Transverse colon (tissue), 4 donors: ENCODE measurements at regions not wholly inside any gene's neighbourhood (a gene's known extent, or its start where the extent isn't known, plus 50 kb on each side); places are given as distances from the start of the nearest gene placed in this dataset.

Experiments
- DNase-seq: peaks from one replicate; pipeline ENCODE4 v3.0.0-alpha.2; 2019
- H3K27ac ChIP-seq, 4 donors: fragments of 200-600 bp; sonication (generic); 2 replicates each; pipeline ENCODE4 v1.5.1; 2016 to 2018; ENCODE audit warnings: inconsistent platforms in 4 of 4
- H3K27me3 ChIP-seq: fragments of 200-600 bp; sonication (generic); 2 replicates; pipeline ENCODE4 v1.5.1; 2017; ENCODE audit warnings: inconsistent platforms
- H3K36me3 ChIP-seq, 4 donors: fragments of 200-600 bp; sonication (generic); 2 replicates each; pipeline ENCODE4 v1.5.1; 2017 to 2019; ENCODE audit warnings: inconsistent platforms in 4 of 4
- H3K4me1 ChIP-seq, 4 donors: fragments of 200-600 bp; sonication (generic); 2 replicates each; pipeline ENCODE4 v1.5.1; 2017 to 2020; ENCODE audit warnings: inconsistent platforms in 4 of 4
- H3K4me3 ChIP-seq, 4 donors: fragments of 200-600 bp; sonication (generic); 1 replicate in 1 of 4; 2 replicates in 3 of 4; pipeline versions ENCODE4 v1.5.1 to v1.6.1; 2017 to 2019; ENCODE audit warnings: inconsistent platforms in 4 of 4
- H3K9me3 ChIP-seq, 2 donors: fragments of 200-600 bp; sonication (generic); 2 replicates each; pipeline ENCODE4 v1.5.1; 2017 to 2019; ENCODE audit warnings: inconsistent platforms in 2 of 2
- EP300 ChIP-seq: sonication (generic); formaldehyde crosslinking; IDR thresholded peaks from one replicate; pipeline ENCODE4 v1.6.1; 2017; ENCODE audit warnings: antibody characterized with exemption, low read depth
- POLR2A ChIP-seq: fragments of 450-650 bp; IDR thresholded peaks from one replicate; pipeline ENCODE4 v1.6.1; 2016; ENCODE audit warnings: antibody characterized with exemption, mild to moderate bottlenecking, moderate library complexity
- POLR2AphosphoS5 ChIP-seq, 3 donors: sonication (generic); formaldehyde crosslinking; IDR thresholded peaks; one replicate each; pipeline ENCODE4 v1.6.1; 2016; ENCODE audit warnings: antibody characterized with exemption in 3 of 3
- WGBS, 2 donors: methylation state at CpG; one replicate each; pipeline ENCODE4 v1.1.5; 2018; ENCODE audit warnings: low coverage in 1 of 2; 5-methylcytosine and 5-hydroxymethylcytosine counted together
- in situ Hi-C, 4 donors: fragments of 200-750 bp; cut with MboI; loops; one replicate each; pipeline versions ENCODE4 v1.15.0 to v1.15.1; 2017; ENCODE audit warnings: low sequenced_read_pairs in 3 of 4, low pct_ligation_motif_present in 1 of 4, low pct_unique_long_range_greater_than_20kb in 1 of 4
- intact Hi-C: fragments of 100-400 bp; cut with DNase I; formaldehyde crosslinking; loops from one replicate; pipeline ENCODE4 v1.15.1; 2023; ENCODE audit warnings: low total_unique reads
- TF ChIP-seq, protein P1 (sequence below), 5 experiments: fragments of 200-600 bp in 3 of 5; fragments of 450-650 bp in 2 of 5; sonication (generic) in 3 of 5; IDR thresholded peaks; 1 replicate in 2 of 5; 2 replicates in 3 of 5; pipeline ENCODE4 v1.5.1; 2016 to 2017; ENCODE audit warnings: antibody characterized with exemption in 5 of 5, inconsistent platforms in 3 of 5, mild to moderate bottlenecking in 2 of 5, moderate library complexity in 1 of 5

DNA sequence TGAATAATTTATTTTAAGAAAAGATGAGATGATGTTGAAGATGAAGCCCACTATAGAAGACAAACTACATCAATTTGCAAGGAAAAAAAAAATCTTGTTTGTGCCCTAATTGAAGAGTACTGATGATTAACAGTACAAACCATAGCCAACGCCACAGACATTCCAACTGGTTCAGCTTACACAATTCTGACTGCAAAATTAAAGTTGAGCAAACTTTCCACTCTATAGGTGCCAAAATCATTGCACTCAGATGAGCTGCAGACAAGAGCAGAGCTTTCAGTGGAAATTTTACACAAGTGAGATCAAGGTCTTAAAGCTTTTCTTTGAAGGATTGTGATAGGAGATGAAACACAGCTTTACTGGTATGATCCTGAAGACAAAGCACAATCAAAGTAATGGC, 85.3 kb downstream of the OGFRL1 start:
- no peaks in the 10 kb centered on the region for H3K27me3 ChIP-seq
- no peaks in the 10 kb centered on the region for H3K9me3 ChIP-seq
- in situ Hi-C loops (no loop called here), intact Hi-C loops (no loop called here)
- no peaks in the 10 kb centered on the region for H3K36me3 ChIP-seq
- TF ChIP-seq EP300 (no peak), POLR2AphosphoS5 (IDR thresholded peaks at IDR 0.05) (no peak), POLR2A (no peak)
- TF ChIP-seq, protein P1, sequence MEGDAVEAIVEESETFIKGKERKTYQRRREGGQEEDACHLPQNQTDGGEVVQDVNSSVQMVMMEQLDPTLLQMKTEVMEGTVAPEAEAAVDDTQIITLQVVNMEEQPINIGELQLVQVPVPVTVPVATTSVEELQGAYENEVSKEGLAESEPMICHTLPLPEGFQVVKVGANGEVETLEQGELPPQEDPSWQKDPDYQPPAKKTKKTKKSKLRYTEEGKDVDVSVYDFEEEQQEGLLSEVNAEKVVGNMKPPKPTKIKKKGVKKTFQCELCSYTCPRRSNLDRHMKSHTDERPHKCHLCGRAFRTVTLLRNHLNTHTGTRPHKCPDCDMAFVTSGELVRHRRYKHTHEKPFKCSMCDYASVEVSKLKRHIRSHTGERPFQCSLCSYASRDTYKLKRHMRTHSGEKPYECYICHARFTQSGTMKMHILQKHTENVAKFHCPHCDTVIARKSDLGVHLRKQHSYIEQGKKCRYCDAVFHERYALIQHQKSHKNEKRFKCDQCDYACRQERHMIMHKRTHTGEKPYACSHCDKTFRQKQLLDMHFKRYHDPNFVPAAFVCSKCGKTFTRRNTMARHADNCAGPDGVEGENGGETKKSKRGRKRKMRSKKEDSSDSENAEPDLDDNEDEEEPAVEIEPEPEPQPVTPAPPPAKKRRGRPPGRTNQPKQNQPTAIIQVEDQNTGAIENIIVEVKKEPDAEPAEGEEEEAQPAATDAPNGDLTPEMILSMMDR (IDR thresholded peaks at IDR 0.05): no peak
- 76 to 89% methylated on average over 1 of the region's 1 CpG for WGBS, 2 donors
- no peak overlapping the region for H3K27ac ChIP-seq
- H3K4me1 ChIP-seq: no peaks in the 10 kb centered on the region
- no peak for DNase-seq
- H3K4me3 ChIP-seq: no peak overlapping the region

DNA sequence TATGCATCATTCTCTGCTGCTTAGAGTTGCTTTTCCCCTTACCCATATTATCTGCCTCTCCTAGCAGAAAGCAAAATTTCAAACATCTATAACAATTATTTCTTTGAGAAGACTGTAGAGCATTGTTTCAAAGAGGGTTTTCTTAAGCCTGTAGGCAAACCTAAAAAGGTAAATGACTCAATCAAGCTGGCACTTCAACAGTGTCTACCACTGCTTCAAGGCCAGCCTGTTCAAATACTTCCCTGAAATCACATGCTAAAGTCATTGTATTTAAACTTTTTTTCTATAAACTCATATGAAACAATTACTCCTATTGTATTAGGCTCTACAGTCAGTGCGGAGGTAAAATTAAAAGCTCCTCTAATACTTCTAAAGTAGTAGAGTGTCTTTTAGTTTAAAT, 87.1 kb downstream of the OGFRL1 start:
- 71 to 83% methylated on average over 1 of the region's 1 CpG for WGBS, 2 donors
- no peaks in the 10 kb centered on the region for H3K27me3 ChIP-seq
- H3K36me3 ChIP-seq: no peaks in the 10 kb centered on the region
- H3K27ac ChIP-seq: no peak overlapping the region
- TF ChIP-seq, protein P1 (IDR thresholded peaks at IDR 0.05): no peak
- no peak for TF ChIP-seq POLR2A
- no peak for TF ChIP-seq POLR2AphosphoS5 (IDR thresholded peaks at IDR 0.05)
- TF ChIP-seq EP300: no peak
- in situ Hi-C loops (loop anchor here in 2 of 4 donors (25.0 kb wide), 1 partner anchor 712 kb away; no protein-coding TSS in a partner anchor), intact Hi-C loops (no loop called here)
- H3K9me3 ChIP-seq: no peaks in the 10 kb centered on the region
- no peak overlapping the region for H3K4me3 ChIP-seq
- no peak for DNase-seq
- no peaks in the 10 kb centered on the region for H3K4me1 ChIP-seq

DNA sequence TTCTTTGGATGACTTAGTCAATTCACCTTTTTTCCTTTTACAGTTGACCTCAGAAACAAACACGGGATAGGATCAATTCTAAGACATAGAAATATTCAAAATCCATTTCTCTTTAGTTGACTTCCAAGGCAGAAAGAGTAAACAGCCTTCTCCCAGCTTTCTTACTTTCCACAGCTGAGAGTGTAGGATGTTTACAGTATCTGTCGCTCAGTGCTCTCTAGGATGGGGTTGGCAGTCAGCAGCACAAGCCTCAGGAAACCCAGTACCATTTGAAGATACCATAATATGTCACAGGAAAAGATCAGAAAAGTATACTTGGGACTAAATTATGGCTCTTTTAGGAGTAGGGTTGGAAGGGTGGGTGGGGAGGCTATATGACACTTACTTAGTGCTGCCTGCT, 88.2 kb downstream of the OGFRL1 start:
- no peak for TF ChIP-seq POLR2AphosphoS5 (IDR thresholded peaks at IDR 0.05)
- TF ChIP-seq POLR2A: no peak
- TF ChIP-seq EP300: no peak
- Histone ChIP-seq H3K27me3 (no peaks in the 10 kb centered on the region), H3K9me3 (no peaks in the 10 kb centered on the region), H3K4me1 (no peaks in the 10 kb centered on the region), H3K27ac (no peak overlapping the region), H3K4me3 (no peak overlapping the region), H3K36me3 (no peaks in the 10 kb centered on the region)
- intact Hi-C loops (no loop called here), in situ Hi-C loops (loop anchor here in 2 of 4 donors (25.0 kb wide), 1 partner anchor 710 kb away; no protein-coding TSS in a partner anchor)
- DNase-seq: no peak
- 69 to 89% methylated on average over 2 of the region's 2 CpGs for whole genome bisulfite sequencing, 2 donors

DNA sequence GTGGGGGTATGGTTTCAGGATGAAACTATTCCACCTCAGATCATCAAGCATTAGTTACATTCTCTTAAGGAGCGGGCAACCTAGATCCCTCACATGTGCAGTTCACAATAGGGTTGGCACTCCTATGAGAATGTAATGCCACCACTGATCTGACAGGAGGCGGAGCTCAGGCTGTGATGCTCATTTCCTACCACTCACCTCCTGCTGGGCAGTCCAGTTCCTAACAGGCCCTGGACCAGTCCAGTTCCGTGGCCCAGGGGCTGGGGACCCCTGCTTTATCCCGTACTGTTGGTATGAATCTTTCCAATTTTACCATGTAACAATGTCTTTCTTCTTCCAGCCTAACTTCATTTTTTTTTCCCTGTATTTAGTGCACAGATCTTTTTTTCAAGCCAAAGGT, 94.9 kb downstream of the OGFRL1 start:
- TF ChIP-seq, protein P1 (IDR thresholded peaks at IDR 0.05): no peak
- no peak for TF ChIP-seq POLR2A
- TF ChIP-seq EP300: no peak
- TF ChIP-seq POLR2AphosphoS5 (IDR thresholded peaks at IDR 0.05): no peak
- in situ Hi-C loops (loop anchor here (10.0 to 25.0 kb wide), 3 partner anchors 121 to 704 kb away; no protein-coding TSS in a partner anchor), intact Hi-C loops (no loop called here)

More for the DNA sequence above, 94.9 kb downstream of the OGFRL1 start:
- Histone ChIP-seq H3K9me3 (no peaks in the 10 kb centered on the region), H3K27ac (no peak overlapping the region), H3K36me3 (no peaks in the 10 kb centered on the region), H3K4me3 (no peak overlapping the region), H3K27me3 (no peaks in the 10 kb centered on the region), H3K4me1 (peaks cover 0 to 21% (median 6%) of the 10 kb centered on the region in 4 donors)
- 51 to 72% methylated on average over 3 to 4 of the region's 4 CpGs for WGBS, 2 donors
- DNase-seq: no peak
